HG02610 (cell line): ENCODE measurements at regions not wholly inside any gene's neighbourhood (a gene's known extent, or its start where the extent isn't known, plus 50 kb on each side); places are given as distances from the start of the nearest gene placed in this dataset.
"Not testable (repeated sequence)": the region's sequence is repeated elsewhere in the genome, so short reads cannot be mapped to it uniquely, and the experiment has no call there.

Experiments
- ATAC-seq: cut with Tn5 transposase; IDR thresholded peaks from one replicate; pipeline ENCODE4 v1.9.1; 2021; ENCODE audit warnings: mild to moderate bottlenecking, moderate library complexity; ENCODE audit not compliant: unreplicated experiment

DNA sequence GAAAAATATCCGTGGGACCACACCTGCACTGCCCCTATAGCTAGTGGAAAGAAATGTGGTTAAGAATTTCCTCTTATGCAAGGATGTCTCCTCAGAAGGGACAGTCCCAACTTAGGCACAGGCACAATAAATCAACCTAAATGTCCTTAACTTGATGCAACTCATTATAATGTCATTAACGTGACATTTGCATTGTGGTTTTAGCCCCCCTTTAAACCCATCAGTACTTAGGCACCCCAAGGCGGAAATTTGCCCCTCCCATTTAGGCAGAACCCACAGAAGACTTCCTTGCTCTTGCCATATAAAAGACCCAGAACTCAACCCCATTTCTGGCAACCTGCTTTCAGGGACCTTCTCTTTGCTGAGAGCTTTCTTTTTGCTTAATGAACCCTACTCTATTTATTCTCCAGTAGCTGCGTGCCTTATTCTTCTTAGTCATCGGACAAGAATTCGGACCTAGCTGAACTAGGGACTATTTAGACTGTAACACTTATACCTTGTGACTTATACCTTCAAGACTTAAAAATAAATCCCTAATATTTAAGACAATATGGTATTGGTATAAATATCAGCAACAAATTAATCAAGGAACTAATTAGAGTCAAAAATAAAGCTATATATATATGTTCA, 1281.6 kb upstream of the TMEFF2 start:
- ATAC-seq: no peak

DNA sequence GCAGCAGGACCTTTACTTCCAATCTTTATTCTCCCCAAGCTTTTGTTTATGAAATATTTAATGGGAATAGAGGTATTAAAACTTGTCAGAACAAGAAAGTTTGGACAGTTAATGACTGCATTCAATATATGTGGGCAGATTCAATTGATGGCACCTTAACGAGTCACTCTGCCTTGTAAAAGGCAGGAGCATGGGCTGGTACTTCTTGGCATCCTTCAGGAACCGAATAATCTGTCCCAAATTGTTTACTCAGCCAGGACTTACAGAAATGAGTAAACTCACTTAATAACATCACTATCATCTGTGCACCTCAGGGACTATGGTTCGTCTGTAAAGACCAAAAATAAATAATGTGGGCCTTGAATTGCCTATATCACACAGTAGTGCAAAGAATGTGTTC, 1280.3 kb upstream of the TMEFF2 start:
- no peak for ATAC-seq

- no peak for ATAC-seq
Measured at GRCh38 chr2:193469251-193469650, 1274.5 kb upstream of the TMEFF2 start.

DNA sequence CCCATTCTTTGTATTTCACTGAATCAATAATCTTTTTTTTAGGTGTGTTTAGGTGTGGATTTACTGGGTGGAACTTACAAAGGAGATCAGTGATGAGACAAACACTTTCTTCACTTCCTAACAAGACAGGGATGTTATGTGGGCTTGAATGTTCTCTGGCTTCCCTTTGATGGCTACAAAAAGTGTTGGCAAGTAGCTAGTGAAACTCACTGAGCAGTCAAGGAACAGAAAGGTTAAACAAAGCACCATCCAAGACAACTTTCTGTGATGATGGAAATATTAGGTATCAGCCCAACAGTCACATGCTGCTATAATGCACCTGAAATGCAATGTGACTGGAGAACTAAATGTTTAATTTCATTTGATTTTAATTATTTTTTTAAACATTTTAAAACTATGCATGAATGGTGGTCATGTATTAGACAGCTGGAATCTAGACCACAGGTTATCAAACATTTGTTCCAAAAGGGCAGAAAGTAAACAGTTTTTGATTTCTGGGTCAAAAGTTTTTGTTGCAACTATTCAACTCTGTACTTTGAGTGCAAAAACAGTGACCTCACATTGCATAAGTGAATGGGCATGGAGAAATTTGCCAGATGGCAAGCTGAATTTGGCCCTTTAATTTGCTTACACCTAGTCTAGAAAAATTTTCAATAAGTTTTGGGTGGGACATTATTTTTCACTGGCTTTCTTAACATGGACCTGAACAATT, 1272.7 kb upstream of the TMEFF2 start:
- no peak for ATAC-seq

DNA sequence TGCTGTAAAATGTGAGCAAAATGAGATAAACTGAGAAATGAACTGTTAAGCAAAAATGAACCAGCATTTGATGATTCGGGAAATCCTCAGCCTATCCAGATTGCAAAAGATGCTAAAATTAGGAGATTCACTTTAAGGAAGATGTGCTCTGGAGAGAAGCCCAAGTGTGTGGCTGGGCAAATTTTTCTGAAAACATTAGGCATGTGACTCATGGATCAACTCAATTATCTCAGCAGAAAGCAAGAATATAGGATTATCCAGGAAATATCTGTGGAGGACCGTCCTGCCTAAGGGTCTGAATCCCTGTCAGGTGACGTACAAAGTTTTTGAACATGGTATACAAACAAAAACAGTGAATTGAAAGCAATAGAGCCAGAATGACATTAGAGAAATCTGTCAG, 1268.3 kb upstream of the TMEFF2 start:
- ATAC-seq: no peak

- no peak for ATAC-seq
Measured at GRCh38 chr2:193462411-193462810, 1267.7 kb upstream of the TMEFF2 start.

- ATAC-seq: peak; percentile 78
Measured at GRCh38 chr2:193461431-193461934, 1266.8 kb upstream of the TMEFF2 start.

- no peak for ATAC-seq
Measured at GRCh38 chr2:193446967-193447366, 1252.2 kb upstream of the TMEFF2 start.

GRCh38 chr2:193442293-193442692, 1247.6 kb upstream of the TMEFF2 start:
- ATAC-seq: peak; percentile 55

GRCh38 chr2:193428336-193428818, 1233.6 kb upstream of the TMEFF2 start:
- no peak for ATAC-seq

DNA sequence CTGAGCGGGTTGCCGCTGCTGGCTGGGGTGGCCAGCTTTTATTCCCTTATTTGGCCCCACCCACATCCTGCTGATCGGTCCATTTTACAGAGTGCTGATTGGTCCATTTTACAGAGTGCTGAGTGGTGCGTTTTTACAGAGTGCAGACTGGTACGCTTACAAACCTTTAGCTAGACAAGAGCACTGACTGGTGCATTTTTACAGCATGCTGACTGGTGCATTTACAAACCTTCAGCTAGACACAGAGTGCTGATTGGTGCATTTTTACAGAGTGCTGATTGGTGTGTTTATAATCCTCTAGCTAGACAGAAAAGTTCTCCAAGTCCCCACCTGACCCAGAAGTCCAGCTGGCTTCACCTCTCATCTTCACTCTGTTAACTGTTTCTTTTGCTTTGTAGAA, 1217.6 kb upstream of the TMEFF2 start:
- ATAC-seq: not testable (repeated sequence)

GRCh38 chr2:193409951-193410350, 1215.2 kb upstream of the TMEFF2 start:
- no peak for ATAC-seq

DNA sequence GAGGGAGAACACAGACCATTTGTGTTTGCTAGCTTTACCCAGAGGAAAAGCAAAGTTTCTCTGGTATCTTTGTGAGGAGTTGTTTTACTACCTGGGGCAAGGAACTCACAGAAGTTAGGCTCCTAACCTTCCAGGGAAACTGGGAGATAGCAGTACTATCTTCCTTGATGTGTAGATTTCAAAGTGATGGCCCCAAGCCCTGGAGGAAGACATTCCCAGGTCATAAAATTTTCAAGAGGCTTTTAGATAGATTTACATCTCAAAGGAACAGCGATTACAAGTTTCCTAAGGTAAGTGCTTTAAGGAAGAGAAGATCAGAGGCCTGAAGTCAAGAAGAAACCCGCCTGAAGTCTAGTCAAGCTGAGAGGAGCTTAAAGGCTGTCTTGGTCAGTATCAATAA, 1187.8 kb upstream of the TMEFF2 start:
- ATAC-seq: no peak

GRCh38 chr2:193377789-193378188, 1183.1 kb upstream of the TMEFF2 start:
- no peak for ATAC-seq

DNA sequence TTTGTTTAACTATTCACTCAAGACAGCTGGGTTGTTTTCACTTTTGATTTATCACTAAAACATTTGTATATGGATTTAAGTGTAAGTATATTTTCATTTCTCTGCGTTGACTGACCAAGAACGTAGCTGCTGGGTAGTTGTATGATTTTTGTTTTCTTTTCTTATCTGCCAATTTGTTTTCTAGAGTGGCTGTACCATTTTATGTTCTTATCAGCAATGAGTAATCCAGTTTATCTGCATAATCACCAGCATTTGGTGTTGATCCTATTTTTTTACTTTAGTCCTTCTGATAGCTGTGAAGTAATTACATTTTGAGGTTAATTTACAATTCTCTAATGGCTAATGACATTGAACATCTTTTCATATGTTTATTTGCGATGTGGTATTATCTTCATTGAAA, 1178.4 kb upstream of the TMEFF2 start:
- ATAC-seq: no peak

- no peak for ATAC-seq
Measured at GRCh38 chr2:193371200-193371599, 1176.5 kb upstream of the TMEFF2 start.

- ATAC-seq: no peak
Measured at GRCh38 chr2:193368615-193369014, 1173.9 kb upstream of the TMEFF2 start.

DNA sequence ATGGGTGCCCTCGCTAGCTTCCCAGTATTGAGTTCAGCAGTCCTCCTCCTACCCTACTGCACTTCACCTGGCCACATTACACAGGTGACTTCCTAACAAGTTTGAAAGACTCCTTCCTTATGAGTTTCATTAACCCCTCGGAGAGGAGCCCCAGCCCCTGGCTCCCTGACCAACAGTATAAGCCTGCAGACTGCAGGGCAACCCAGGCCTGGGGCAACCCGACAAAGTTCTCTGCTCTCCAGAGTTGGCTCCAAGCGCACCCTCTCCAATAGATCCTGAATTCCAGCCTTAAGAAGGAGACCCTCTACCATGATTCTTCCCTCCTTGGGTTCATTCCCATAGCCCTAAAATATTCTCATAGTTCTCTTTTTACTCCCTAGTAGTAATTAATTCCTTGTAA, 1162.8 kb upstream of the TMEFF2 start:
- no peak for ATAC-seq

DNA sequence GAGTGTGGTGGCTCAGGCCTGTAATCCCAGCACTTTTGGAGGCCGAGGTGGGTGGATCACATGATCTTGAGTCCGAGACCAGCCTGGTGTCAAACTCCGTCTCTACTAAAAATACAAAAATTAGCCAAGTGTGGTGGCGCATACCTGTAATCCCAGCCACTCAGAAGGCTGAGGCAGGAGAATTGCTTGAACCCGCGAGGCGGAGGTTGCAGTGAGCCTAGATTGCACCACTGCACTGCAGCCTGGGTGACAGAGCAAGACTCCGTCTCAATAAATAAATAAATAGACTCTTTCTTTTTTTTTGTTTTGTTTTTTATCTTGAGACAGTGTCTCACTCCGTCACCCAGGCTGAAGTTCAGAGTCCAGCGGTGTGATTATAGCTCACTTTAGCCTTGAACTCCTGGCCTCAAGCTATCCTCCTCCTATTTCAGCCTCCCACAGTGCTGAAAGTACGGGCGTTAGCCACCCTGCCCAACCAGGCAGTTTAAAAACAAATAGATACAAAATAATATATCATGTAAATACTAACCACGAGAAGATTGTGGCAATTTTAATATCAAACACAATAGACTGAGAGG, 1158.0 kb upstream of the TMEFF2 start:
- ATAC-seq: not testable (repeated sequence)

DNA sequence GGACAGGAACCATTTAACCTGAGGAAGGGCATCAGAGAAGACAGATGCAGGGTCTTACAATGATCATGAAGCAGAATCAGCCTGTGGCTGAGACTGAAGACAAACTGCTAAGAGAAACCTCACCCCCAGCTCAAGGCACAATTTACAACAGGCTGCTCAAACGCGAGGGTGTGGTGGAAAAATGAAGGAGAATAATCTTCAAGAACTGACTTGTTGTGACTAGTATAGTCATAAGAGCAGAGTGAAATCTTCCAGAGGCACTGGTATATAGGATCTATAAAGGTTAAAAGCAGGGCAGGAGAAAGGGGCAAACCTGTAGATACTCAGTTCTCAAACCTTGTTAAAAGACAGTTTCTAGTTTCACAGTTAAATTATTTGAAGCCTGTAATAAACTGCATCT, 1155.8 kb upstream of the TMEFF2 start:
- ATAC-seq: no peak

DNA sequence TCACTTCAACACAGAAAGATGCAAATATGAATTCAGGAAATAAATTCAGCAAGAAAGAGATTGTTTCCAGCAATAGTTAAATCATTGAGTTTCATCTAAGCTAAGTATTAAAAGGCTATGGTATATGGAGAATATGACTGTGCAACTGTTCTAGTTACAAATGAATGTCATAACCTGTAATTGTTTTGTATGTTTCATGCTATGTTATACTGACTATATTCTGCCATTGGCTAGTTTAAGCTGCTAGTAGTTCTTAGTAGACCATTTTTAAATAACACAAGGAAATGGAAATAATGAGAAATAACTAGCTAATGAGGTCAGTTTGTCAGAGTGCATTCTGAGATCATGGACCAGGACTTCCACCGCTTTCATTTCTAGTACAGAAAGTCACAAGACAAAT, 1154.9 kb upstream of the TMEFF2 start:
- ATAC-seq: no peak

DNA sequence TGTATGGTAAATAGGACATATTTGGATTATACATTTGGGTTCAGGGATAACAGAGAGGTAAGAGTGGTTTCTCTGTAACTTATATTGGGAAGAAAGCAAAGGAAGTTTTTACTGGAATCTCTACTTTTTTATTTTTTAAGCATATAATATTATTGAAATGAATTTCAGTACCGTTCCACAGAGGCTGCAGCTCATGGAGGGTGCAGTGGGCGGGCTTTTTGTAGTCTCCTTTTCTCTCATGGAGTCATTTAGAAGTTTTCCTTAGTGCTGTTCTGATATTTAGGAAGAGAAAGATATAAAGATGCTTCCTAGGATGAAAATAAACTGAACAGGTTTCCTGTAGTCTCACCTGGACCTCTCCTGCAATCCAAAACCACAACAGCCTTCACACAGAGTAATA, 1153.3 kb upstream of the TMEFF2 start:
- no peak for ATAC-seq
